ENCODE measurements at regions not wholly inside any gene's neighbourhood (a gene's known extent, or its start where the extent isn't known, plus 50 kb on each side); places are given as distances from the start of the nearest gene placed in this dataset.

- TF ChIP-seq POLR2AphosphoS5 (IDR thresholded peaks at IDR 0.05; ENCODE audit: low read depth, low read length) (no peak), CTCF (IDR thresholded peaks at IDR 0.05) (no peak), EZH2phosphoT487 (IDR thresholded peaks at IDR 0.05; ENCODE audit: borderline replicate concordance, low read depth) (no peak), REST (IDR thresholded peaks at IDR 0.05; ENCODE audit: low read depth, low read length) (no peak), MAX (IDR thresholded peaks at IDR 0.05; ENCODE audit: low read depth) (no peak), ZBTB33 (IDR thresholded peaks at IDR 0.05; ENCODE audit: borderline replicate concordance, low read depth) (no peak), EP300 (IDR thresholded peaks at IDR 0.05; ENCODE audit: borderline replicate concordance in 1 of 2, low read depth in 1 of 2, low read length in 1 of 2) (no peak), CHD2 (IDR thresholded peaks at IDR 0.05; ENCODE audit: low read length, partially characterized antibody) (no peak), FOXJ3 (CRISPR knock-in tag; IDR thresholded peaks at IDR 0.05) (no peak)
Measured at GRCh38 chr18:2336690-2337392, 234.5 kb downstream of the METTL4 start.

Data from SK-N-SH (cell line).